ELF-1 (cell line): ENCODE measurements at regions not wholly inside any gene's neighbourhood (a gene's known extent, or its start where the extent isn't known, plus 50 kb on each side); places are given as distances from the start of the nearest gene placed in this dataset.

Experiments used
- DNase-seq: peaks from one replicate; pipeline ENCODE4 v3.0.0-alpha.2; 2016; ENCODE audit warnings: low read depth, low spot score

DNA sequence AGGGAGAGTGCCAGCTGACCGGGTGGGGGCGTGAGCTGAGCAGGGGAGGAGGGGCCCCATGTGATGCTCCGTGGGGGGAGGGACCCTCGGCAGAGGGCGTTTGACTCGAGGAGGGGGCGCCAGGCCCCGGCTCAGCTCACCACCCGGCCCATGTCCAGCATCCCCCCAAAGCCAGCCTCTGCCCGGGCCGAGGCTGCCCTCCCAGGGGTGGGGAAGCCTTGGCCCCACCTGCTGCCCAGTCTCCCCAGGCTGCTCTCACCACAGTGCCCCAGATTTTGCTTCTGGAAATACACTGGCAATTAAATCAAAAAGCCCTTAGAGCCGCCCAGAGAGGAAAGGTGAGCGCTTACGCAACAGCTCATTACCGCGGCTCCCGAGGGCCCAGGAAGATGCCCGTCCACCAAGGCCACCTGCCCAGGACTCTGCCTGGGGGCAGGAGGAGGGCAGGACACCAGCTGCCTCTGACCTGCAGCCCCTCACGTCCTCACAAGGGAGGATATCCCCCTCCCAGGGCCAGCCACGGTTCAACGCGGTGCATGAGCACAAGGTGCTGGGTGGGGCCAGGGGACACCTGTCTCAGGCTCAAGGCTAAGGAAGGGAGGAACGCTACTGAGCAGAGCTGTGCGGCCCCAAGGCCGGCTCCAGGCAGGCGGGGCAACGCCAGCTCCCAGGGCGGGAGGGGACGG is 70.0 kb upstream of the INPP5A start:
- DNase-seq: no peak

DNA sequence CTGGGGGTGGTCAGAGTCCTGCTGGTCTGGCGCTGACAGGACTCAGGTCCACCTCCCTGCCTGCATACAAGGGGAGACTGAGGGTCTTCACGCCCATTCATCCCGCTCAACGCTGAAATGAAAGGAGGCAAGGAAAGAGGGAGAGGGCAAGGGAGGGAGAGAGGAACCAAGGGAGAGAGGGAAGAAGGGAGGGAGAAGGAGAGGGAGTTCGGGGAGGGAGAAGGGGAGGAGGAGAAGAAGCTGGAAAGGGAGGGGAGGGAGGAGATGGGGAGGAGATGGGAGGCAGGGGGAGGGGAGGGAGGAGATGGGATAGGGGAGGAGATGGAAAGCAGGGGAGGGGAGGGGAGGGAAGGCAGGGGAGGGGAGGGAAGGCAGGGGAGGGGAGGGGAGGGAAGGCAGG is 69.4 kb upstream of the INPP5A start:
- no peak for DNase-seq

DNA sequence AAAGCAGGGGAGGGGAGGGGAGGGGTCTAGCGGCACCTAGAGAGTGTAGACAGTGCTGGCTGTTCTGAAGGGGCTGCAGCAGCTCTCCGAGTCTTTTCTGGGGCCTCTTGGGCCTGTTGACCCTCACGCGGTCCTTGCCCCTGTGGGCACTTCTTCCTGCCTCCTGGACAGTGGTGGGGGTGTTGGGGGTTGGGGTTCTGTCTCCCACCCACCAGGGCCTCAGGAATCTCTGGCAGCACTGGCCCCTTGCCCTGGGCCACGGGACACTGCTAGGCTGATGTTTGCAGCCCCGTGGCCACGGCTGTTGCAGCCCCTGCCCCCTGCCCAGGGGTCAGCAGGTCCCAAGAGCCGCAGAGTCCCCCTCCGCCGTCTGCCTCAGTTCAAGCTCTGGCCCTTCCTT is 68.9 kb upstream of the INPP5A start:
- DNase-seq: no peak

DNA sequence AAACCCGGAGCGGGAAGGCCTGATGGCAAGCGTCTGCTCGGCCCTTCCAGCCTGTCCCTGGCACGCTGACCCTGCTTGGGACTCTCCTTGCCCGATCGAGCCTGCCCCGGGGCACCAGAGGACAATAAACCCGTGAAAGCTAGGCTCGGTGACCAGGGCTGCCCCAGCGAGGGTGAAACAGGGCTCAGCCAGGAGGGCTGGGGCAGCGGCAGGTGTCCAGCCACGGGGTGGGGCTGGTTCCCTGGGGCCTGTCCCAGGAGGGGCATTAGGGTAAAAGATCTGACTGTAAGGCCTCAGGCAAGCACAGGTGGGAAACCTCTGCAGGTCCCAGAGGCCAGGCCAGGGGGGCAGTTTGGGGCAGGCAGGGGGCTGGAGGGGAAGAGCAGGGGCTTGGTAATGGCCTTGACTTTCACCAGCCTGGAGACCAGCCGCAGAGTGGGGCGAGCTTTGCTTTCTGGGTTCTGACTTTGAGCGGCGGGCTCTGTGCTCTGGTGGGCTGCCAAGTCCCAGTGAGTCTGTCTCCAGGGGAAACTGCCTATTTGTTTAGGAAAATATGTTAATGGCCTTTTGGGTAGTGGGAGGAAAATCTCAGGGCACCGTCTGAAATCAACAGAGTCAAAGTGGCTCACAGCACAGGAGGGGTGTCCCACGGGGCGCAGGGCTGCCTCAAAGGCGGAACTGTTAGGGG is 68.2 kb upstream of the INPP5A start:
- no peak for DNase-seq

DNA sequence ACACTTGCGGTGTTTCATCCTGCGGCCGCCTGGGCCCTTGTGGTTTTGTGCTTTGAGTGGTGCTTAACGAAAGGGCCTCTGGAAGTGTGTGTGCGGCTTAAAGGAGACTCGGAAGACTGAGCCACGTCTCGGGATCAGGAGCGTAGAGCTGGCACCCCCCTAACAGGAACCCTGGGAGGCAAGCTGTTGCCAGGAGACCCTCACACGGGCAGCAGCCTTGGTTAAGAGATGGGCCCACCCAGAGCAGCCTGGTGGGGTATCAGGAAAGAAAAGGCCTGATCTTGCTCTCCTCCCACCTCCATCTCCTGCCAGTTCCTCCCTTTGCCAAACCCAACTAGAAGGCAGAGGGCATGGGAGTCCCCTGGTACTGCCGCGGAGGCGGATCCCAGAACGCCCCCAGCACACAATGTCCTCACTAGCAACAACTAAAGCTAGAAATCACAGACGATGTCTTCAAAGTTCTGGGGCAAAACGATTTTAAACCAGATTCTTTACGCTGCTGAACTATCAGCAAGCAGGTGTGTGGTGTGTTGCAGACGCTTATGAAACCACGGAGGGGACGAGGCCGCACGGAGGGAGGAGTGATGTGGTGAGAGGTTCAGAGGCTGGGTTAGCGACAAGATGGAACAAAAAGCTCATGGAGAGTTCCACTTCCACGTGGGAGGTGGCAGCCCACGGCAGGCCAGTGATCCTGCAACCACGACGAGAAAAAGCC is 67.0 kb upstream of the INPP5A start:
- no peak for DNase-seq

DNA sequence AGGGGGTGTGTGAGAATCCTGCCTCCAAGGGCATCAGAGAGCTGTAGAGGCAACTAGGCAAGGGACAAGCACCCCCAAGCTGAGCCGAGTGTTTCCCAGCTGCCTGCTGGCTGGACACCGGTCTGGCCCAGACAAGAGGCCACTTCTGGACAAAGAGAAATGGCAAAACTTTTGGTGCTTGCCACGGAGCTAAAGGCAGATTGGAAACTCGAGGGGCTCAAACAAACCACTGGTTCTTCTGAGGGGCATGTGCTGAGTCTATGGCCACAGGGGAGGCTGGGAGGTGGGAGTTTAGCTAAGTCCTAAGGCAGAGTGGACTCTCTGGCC is 66.5 kb upstream of the INPP5A start:
- DNase-seq: no peak

DNA sequence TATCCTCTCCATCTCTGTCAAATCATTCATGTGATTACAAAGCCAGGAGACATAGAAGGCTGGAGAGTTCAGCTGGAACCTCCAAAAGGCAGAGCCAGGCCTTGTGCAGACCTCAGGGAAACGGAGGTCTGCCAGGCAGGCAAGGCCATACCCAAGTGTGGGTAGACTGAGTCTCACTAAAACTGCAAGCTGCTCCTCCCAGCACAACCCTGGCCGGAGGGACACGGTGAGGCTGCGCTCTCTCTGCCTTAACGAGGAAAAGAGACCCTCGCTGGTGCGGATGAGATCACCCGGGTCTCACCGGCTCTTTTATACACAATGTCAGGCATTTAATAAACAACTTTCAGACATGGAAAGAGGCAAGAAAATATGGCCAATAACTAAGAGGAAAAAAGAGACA is 66.1 kb upstream of the INPP5A start:
- DNase-seq: no peak

DNA sequence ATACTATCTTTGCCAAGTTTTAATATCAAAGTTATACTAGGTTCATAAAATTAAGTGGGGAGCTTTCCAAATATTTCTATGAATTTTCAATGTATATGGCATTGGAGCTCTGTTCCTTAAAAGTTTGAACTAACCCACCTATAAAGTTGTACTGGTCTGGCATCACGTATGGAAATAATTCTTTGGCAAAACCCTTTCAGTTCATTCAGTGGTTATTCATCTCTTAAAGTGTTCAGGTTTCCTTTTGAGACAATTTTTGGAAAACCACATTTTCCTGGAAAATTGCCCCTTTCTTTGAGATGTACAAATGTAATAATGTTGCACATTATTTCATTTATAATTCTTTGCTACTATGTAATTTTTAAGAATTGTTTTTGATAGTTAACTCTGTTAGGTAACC is 62.5 kb upstream of the INPP5A start:
- DNase-seq: no peak

DNA sequence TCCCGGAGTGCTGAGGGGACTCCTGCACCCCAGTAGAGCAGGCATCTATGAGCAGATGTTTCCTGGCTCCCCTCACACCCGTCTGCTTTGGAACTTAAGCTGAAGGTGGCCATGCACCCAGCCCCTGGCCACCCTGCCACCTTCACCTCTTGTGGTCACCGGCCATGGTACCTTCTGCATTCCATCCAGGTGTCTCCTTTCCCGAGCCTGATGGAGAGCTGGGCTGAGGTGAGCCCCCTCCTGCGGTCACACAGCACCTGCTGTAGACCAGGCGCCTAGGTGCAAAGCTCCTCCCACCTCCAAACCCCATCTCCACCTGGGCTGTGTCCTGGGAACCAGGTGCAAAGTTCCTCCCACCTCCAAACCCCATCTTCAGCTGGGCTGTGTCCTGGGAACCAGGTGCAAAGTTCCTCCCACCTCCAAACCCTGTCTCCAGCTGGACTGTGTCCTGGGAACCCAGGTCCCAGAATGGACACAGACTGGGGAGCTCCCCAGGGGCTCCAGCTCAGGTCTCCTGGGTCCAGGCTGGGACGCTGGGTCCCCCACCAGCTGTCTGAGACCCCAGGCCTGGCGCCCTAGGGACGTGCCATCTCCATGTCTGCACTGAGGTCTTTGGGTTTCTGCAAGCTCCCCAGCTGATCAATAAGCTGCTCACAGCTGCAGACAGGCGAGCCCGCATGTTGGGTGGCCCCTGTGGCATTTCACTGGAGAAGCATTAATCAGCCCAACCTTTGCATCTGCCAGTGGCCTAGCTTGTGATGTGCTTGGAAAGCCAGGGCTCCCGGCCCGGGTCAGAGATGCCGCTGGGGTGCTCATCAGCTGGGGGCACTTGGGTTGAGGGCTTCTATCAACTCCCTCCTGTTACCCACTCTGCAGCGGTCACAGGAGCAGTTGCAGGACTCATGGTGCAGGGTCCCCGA is 61.2 kb upstream of the INPP5A start:
- no peak for DNase-seq

DNA sequence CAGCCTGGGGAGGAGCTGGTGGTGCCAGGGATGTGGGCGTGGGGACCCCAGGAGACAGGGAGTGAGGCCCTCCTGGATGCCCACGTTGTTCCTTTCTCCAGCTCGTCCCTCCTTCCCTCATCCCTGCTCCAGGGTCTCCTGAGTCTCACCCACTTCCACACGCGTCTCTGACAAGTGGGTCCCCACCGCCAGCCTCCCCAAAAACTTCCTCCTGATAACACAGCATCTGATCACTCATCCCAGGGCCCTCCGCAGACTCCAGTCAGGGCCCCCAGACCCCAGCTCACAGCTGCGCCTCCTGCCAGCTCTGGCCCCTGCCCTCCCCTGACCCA is 60.6 kb upstream of the INPP5A start:
- DNase-seq: no peak

DNA sequence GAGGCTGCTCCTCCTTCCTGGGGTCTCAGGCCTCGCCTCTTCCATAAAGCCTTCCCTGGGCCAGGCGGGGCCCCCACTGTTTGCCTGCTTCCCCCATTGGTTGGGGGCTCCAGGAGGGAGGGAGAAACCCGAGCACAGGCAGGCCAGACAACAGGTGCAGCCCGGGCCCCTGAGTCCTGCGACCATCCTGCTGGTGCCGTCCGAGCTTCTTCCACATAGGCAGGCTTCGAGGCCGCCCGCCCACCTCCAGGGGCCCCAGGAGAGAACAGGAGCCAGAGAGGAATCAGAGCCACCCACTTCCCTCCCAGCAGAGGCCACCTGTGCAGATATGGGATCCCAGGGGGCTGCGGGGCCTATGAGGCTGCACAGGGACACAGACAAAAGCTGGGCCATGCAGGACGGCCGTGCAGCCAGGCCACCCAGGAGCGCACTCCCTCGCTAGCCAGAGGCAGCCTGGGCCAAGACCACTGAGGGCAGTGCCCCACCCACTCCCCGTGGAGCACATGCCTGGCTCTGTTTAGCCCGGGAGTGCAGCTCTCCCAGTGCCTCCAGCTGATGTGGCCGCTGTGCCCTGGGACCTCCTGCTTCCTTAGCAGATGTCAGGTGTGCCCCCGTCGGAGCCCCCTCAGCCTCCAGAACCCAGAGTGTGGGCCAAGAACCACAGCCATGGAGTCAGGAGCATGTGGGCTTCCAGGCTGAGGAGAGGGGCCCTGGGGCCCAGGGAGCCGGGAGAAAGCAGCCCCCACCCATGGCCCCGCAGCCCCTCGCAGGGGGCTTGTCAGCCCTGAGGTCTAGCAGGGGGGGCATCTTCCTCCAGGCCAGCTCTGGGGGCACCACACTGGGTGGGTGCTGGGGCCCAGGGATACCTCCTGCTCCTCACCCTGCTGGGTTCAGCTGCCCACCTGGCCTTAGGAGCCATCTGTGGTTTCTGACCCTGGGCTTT is 59.9 kb upstream of the INPP5A start:
- no peak for DNase-seq

DNA sequence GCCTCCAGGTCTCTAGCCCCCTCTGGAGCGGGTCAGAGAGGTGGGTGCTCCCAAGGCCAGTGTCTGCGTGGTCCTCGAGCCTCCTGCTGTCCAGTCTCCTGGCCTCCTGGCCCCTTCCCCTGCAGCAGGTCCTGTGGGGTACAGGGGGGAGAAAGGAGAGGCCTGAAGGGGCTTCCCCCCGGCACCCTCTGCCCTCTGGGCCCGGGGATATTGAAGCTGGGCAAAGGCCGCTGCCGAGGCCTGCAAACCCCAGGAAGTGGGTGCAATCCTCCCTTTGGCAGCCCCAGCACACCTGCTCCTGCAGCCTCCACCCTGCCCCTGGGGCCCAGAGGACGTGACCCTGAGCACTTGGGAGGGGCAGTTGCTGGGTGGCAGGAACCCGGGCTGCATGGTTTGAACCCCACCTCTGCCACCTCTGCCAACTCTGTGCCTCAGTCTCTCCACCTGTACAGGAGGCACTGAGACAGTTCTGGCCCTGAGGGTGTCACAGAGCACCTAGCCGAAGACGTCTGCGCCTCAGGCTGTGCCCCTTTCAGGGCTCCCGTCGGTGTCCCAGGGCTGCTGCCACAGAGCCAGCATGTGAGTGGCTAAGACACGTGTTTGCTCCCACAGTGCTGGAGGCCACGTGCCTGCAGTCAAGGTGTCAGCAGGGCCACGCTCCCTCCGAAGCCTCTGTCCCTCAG is 59.1 kb upstream of the INPP5A start:
- DNase-seq: no peak

DNA sequence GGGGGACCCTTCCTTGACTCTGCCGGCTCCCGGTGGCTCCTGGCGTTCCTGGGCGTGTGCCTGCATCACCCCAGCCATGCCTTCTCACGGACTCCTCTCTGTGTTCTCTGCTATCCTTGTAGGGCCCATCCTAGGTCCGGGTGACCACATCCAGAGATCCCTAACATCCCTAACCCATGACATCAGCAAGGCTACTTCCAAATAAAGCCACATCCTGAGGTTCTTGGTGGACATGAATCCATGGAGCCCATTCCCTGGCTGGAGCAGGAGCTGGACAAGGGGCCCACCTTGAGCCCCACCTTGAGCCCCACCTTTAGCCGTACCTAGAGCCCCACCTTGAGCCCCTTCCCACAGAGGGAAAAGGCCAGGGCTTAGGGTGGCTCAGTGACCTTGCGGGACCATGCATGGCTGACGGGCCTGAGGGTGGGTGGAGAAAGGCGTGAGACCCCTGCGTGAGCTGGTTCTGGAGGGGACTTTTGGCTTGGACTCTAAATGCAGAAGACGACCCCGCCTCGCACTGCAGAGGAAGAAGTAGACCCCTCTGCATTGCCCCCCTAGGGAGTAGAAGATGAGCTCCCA is 58.5 kb upstream of the INPP5A start:
- DNase-seq: no peak

DNA sequence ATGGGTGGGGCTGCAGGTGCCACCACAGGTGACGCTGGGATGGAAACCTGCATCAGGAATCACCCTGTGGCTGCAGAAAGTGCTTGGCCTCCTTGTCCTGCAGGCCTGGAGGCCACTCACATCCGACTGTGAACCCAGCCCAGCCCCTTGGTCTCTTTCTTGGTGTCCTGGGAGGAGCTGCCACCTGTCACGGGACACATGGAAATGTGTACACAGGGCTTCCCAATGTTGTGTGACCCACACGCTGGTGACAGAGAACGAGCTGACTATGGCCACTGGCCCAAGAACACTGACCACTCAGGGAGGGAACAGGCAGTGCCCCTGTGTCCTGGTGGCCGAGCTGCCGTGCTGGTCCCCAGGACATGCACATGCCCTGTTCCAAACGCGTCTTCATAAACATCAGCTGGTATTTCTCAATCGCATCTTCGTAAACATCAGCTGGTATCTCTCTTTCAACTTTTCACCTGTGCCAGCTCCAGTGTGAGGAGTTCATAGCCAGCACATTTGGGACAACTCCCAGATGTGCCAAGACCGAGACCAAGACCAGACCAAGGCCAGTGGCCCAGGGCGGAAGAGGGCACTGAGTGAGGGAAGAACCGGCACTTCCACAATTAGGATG is 57.9 kb upstream of the INPP5A start:
- no peak for DNase-seq

DNA sequence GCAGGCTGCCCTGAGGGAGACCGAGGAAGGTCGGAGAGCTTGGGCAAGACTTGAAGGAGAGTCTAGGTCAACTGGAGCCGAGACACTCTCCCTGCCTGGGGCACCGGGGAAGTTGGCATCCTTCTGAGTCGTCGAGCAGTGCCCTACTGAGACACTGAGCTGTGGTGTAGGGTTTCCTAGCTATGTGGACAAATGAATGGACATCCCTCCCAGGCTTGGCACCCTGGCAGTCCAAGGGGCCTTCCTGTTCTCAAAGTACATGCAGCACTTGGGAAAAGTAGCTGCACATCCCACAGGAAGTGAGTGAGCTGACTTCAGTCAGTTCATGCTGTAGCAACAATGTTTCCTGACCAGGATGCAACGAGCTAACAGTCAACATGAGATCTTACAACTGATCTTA is 57.2 kb upstream of the INPP5A start:
- no peak for DNase-seq

DNA sequence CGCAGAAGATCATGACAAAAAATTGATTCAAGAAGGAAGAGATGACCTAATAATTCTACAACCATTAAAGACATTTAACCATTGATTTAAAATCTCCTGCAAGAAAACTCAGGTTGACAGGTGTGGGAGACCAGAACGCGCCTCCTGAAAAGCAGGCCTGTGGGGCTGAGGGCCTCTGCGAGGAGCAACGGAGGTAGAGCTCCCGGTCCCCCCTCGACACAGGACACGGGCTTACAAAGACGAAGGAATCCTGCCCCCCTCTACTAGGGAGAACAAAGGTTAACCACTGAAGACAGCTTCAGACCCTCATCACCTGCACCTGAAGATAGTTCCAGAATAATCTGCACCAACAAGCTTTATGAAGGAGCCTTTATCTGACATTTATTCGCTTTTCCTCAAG is 55.9 kb upstream of the INPP5A start:
- no peak for DNase-seq

DNA sequence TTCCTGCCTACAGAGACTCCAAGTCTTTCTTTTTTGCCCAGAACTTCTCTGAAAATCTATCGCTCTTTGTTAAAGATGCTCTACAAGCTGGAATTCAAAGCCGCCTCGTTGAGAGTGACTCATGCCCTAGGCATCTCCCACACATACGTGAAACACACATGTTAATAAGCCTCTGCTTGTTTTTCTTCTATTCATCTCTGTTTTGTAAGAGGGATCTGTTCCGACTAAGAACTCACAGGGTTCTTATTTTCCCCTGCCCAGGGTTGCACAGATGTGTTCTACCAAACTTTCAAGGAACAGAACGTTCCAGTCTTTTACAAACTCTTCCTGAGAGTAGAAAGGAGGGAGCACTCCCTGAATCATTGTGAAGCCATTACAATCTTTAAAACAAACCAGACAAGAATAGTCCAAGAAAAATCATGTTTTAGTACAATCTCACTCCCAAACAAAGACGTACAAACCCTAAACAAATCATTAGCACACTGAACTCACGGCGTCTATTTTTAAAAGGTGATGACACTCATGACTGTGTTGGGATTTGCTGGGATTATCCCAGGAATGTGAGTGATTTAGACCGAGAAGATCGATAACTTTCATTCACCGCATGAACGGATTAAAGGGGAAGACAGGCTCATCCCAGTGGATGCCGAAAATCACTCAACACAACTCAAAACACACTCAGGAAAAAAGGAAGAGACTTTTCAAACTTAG is 55.3 kb upstream of the INPP5A start:
- DNase-seq: peak; percentile 47

DNA sequence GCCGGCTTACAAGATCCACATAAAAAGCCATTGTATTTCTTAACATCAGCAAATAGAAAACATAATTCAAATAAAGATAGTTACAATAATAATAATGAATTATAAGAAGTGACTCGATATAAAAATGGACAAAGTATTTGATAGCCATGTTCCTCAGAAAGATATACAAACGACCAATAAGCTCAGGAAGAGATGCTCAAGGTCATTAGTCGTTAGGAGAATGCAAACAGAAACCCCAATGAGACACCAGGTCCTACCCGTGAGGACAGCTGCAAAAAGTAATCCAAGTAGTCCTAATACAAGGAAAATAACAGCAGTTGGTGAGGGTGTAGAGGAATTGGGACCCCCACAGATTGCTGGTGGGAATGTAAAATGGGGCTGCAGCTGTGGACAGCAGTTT is 54.2 kb upstream of the INPP5A start:
- DNase-seq: no peak

DNA sequence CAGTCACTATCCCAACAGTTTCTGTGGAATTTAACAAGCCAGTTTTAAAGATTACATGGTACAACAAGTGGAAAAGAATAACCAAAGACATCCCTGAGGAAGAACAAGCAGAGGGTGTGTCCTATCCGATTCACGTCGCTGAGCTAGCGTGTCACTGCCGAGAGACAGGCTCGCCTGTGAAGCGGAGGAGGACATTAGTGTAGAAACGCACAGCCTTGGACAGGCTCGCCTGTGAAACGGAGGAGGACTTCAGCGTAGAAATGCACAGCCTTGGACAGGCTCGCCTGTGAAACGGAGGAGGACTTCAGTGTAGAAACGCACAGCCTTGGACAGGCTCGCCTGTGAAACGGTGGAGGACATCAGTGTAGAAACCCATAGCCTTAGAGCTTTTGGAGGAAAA is 52.7 kb upstream of the INPP5A start:
- DNase-seq: no peak
